Glutamatergic neuron (in vitro differentiated cells): ENCODE measurements at regions not wholly inside any gene's neighbourhood (a gene's known extent, or its start where the extent isn't known, plus 50 kb on each side); places are given as distances from the start of the nearest gene placed in this dataset.

Experiments
- DNase-seq: peaks from one replicate; pipeline ENCODE4 v3.0.0; 2022
- H3K27ac Mint-ChIP-seq: one replicate; pipeline ENCODE4 v1.8.0; 2020; ENCODE audit warnings: mild to moderate bottlenecking, mixed read lengths, inconsistent platforms; ENCODE audit not compliant: unreplicated experiment
- H3K27me3 Mint-ChIP-seq: one replicate; pipeline ENCODE4 v1.8.0; 2020; ENCODE audit warnings: mild to moderate bottlenecking, moderate library complexity, mixed read lengths, inconsistent platforms; ENCODE audit not compliant: unreplicated experiment
- H3K36me3 Mint-ChIP-seq: one replicate; pipeline ENCODE4 v1.8.0; 2020; ENCODE audit warnings: mild to moderate bottlenecking, mixed read lengths, inconsistent platforms; ENCODE audit not compliant: unreplicated experiment
- H3K4me1 Mint-ChIP-seq: one replicate; pipeline ENCODE4 v1.8.0; 2020; ENCODE audit warnings: mild to moderate bottlenecking, low read depth, mixed read lengths, inconsistent platforms; ENCODE audit not compliant: unreplicated experiment
- H3K4me3 Mint-ChIP-seq: one replicate; pipeline ENCODE4 v1.8.0; 2020; ENCODE audit warnings: mild to moderate bottlenecking, mixed read lengths, inconsistent platforms; ENCODE audit not compliant: unreplicated experiment
- H3K9me3 Mint-ChIP-seq: one replicate; pipeline ENCODE4 v1.8.0; 2020; ENCODE audit warnings: mild to moderate bottlenecking, moderate library complexity, mixed read lengths, inconsistent platforms; ENCODE audit not compliant: unreplicated experiment
- TF ChIP-seq, protein P1 (sequence below): fragments of 200-600 bp; sonication (generic); IDR thresholded peaks from one replicate; pipeline ENCODE4 v1.5.0; 2021; ENCODE audit not compliant: partially characterized antibody, unreplicated experiment

DNA sequence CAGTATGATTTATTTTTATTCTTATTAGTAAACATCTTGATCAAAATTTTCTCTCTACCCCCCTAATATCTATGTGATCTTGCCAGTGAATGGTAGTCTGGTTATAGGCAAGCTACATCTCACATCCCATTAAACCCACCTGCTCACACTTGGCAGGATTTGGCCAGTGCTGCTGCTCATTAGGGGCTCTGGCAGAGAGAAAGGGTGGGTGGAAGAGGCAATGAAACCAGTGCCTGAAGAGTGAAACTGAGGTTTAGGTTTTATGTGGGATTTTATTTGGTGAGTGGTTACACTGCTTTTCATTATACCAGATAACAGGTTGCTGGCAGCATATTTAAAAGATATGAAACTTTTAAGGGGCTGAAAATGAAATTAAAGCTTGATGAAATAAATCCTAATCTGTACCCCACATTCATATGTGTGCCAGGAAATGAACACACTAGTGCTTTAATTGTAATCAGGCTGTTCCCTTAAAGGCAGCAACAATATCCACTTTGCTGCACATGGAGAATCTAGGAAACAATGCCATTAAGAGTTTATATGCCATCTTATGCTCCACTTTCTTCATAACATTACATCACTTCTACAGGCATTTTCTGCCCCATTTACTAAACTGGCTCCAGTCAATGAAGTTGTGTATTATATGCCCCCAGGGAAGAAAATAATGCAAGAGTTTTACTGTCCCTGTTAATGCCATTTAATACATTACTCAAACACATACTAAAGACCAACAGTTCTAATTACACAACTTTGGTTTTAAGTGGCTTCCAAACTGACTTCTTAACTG lies 688.7 kb downstream of the MECOM start:
- no peak for DNase-seq
- H3K4me1 Mint-ChIP-seq = no peaks in the 10 kb centered on the region

DNA sequence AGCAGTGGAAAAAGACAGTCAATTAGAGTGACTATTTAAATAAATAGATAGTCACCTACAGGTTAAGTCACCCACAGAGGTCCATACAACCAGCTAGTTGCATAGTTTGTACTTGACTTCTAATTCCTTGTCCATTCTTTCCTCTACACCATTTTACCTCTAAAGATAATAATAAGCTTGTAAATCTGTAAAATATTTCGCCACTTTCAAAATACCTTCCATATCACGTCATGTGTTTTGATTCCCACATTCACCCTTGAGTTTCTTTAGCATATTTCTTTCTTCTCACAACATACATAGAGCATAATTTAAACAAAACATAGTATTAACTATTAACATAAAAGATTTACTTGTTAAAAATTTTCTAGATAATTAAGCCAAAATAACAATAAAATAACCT lies 689.6 kb downstream of the MECOM start:
- Mint-ChIP-seq H3K27me3 (no peaks in the 10 kb centered on the region), H3K4me1 (no peaks in the 10 kb centered on the region), H3K4me3 (no peak overlapping the region), H3K27ac (no peak overlapping the region), H3K9me3 (no peaks in the 10 kb centered on the region), H3K36me3 (no peaks in the 10 kb centered on the region)
- no peak for DNase-seq
- TF ChIP-seq, protein P1, sequence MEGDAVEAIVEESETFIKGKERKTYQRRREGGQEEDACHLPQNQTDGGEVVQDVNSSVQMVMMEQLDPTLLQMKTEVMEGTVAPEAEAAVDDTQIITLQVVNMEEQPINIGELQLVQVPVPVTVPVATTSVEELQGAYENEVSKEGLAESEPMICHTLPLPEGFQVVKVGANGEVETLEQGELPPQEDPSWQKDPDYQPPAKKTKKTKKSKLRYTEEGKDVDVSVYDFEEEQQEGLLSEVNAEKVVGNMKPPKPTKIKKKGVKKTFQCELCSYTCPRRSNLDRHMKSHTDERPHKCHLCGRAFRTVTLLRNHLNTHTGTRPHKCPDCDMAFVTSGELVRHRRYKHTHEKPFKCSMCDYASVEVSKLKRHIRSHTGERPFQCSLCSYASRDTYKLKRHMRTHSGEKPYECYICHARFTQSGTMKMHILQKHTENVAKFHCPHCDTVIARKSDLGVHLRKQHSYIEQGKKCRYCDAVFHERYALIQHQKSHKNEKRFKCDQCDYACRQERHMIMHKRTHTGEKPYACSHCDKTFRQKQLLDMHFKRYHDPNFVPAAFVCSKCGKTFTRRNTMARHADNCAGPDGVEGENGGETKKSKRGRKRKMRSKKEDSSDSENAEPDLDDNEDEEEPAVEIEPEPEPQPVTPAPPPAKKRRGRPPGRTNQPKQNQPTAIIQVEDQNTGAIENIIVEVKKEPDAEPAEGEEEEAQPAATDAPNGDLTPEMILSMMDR = no peak

More for the DNA sequence above, 688.7 kb downstream of the MECOM start:
- Mint-ChIP-seq H3K27ac (no peak overlapping the region), H3K27me3 (no peaks in the 10 kb centered on the region), H3K4me3 (no peak overlapping the region), H3K36me3 (no peaks in the 10 kb centered on the region), H3K9me3 (no peaks in the 10 kb centered on the region)
- TF ChIP-seq, protein P1 = no peak

DNA sequence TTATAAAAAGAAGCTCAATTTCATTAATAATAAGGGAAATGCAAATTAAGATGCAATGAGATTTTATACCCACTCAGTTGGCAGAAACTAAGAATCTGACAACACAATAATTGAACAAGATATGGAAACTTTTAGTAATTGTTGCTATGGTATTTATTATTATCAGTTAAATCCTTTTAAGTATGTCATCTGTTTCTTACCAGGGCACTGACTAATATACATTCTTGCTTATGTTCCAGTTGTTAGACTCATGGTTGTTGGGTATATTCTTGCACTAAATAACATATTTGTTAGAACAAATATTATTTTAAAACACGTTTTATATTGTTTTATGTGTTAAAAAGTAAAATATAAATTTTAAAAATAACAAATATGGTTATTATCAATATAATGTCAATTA lies 690.3 kb downstream of the MECOM start:
- TF ChIP-seq, protein P1 = no peak
- Mint-ChIP-seq H3K9me3 (no peaks in the 10 kb centered on the region), H3K27ac (no peak overlapping the region), H3K36me3 (no peaks in the 10 kb centered on the region), H3K4me1 (no peaks in the 10 kb centered on the region), H3K27me3 (no peaks in the 10 kb centered on the region), H3K4me3 (no peak overlapping the region)
- no peak for DNase-seq

DNA sequence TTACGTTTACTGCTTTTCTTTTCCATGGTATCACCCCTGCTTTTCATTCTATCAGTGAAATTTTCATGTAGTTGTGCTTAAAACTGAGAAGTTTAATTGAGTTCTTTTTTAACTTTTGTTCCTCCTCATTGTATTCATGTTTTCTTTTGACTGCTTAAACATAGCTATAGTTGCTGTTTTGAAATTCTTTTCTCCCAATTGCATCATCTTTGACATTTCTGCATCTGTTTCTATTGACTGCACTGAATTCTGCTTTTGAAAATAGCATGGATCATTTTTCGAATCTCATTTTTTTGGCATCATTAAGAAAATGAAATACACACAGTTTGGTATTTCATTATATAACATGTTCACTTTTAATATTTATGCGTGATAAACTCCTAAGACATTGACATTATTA lies 694.9 kb downstream of the MECOM start:
- no peak overlapping the region for H3K4me3 Mint-ChIP-seq
- no peak for DNase-seq
- peaks cover 2% of the 10 kb centered on the region for H3K27me3 Mint-ChIP-seq
- TF ChIP-seq, protein P1 = no peak
- H3K27ac Mint-ChIP-seq = no peak overlapping the region
- H3K4me1 Mint-ChIP-seq = no peaks in the 10 kb centered on the region
- no peaks in the 10 kb centered on the region for H3K36me3 Mint-ChIP-seq
- no peaks in the 10 kb centered on the region for H3K9me3 Mint-ChIP-seq

DNA sequence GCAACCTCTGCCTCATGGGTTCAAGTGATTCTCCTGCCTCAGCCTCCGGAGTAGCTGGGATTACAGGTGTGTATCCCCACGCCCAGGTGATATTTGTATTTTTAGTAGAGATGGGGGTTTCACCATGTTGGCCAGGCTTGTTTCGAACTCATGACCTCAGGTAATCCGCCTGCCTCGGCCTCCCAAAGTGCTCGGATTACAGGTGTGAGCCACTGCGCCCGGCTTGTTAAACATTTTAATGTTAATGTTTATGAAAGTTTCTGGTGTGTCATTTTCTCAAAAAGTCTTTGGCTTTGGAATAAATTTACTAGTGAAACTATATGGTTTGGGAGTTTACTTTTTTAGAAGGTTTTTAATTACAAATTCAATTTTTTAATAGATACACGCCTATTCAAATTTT lies 698.8 kb downstream of the MECOM start:
- Mint-ChIP-seq H3K9me3 (no peaks in the 10 kb centered on the region), H3K27me3 (peaks cover 2% of the 10 kb centered on the region), H3K4me1 (no peaks in the 10 kb centered on the region), H3K4me3 (no peak overlapping the region), H3K27ac (no peak overlapping the region), H3K36me3 (no peaks in the 10 kb centered on the region)
- DNase-seq = no peak
- TF ChIP-seq, protein P1 = no peak
